Neuronal stem cell (in vitro differentiated cells): ENCODE measurements at regions not wholly inside any gene's neighbourhood (a gene's known extent, or its start where the extent isn't known, plus 50 kb on each side); places are given as distances from the start of the nearest gene placed in this dataset.
A peak's percentile ranks its signal among the peaks of the same experiment; 100 is the strongest.

Source experiments
- DNase-seq: peaks from one replicate; pipeline ENCODE4 v3.0.0-alpha.2; 2013; ENCODE audit warnings: low spot score
- H2AFZ ChIP-seq: one replicate; pipeline ENCODE4 v1.6.1; 2013; ENCODE audit warnings: mild to moderate bottlenecking, low read length, inconsistent platforms
- H2AK5ac ChIP-seq: 2 replicates; pipeline ENCODE4 v1.6.1; 2013; ENCODE audit warnings: low read depth, mild to moderate bottlenecking, inconsistent platforms, low read length, moderate library complexity, mixed read lengths
- H2BK120ac ChIP-seq: 2 replicates; pipeline ENCODE4 v1.6.1; 2013; ENCODE audit warnings: low read depth, mild to moderate bottlenecking, inconsistent platforms, low read length, moderate library complexity, mixed read lengths
- H2BK12ac ChIP-seq: one replicate; pipeline ENCODE4 v1.6.1; 2013; ENCODE audit warnings: low read length, inconsistent platforms
- H2BK15ac ChIP-seq: 2 replicates; pipeline ENCODE4 v1.6.1; 2013; ENCODE audit warnings: mild to moderate bottlenecking, low read length, inconsistent platforms, mixed read lengths
- H2BK5ac ChIP-seq: one replicate; pipeline ENCODE4 v1.6.1; 2013; ENCODE audit warnings: inconsistent platforms, mild to moderate bottlenecking, low read length, moderate library complexity
- H3K14ac ChIP-seq: one replicate; pipeline ENCODE4 v1.6.1; 2013; ENCODE audit warnings: low read length, inconsistent platforms
- H3K18ac ChIP-seq: 2 replicates; pipeline ENCODE4 v1.6.1; 2013; ENCODE audit warnings: low read length, inconsistent platforms
- H3K23ac ChIP-seq: 2 replicates; pipeline ENCODE4 v1.6.1; 2013; ENCODE audit warnings: low read depth, mild to moderate bottlenecking, mixed read lengths, low read length, inconsistent platforms; ENCODE audit not compliant: poor library complexity
- H3K27ac ChIP-seq: replicated peaks from 3 replicates; pipeline ENCODE4 v1.5.1; 2013; ENCODE audit warnings: low read length, inconsistent platforms
- H3K27me3 ChIP-seq, 3 experiments: 2 replicates each; pipeline ENCODE4 v1.6.1; 2013; ENCODE audit warnings: low read length in 3 of 3, mild to moderate bottlenecking in 2 of 3, inconsistent platforms in 1 of 3, low read depth in 1 of 3, mixed read lengths in 1 of 3, moderate library complexity in 1 of 3; ENCODE audit not compliant: control insufficient read depth in 3 of 3, insufficient read depth in 3 of 3
- H3K36me3 ChIP-seq, 2 donors: replicated peaks in 1 of 2; 2 replicates each; pipeline ENCODE4 v1.6.1; 2013; ENCODE audit warnings: low read length in 2 of 2; ENCODE audit not compliant: control insufficient read depth in 2 of 2, insufficient read depth in 2 of 2
- H3K4ac ChIP-seq: 2 replicates; pipeline ENCODE4 v1.6.1; 2013; ENCODE audit warnings: inconsistent platforms, mild to moderate bottlenecking, low read length, moderate library complexity
- H3K4me1 ChIP-seq, 2 donors: 1 replicate in 1 of 2; 2 replicates in 1 of 2; pipeline ENCODE4 v1.6.1; 2013; ENCODE audit warnings: low read length in 2 of 2, low read depth in 1 of 2; ENCODE audit not compliant: control insufficient read depth in 2 of 2, insufficient read depth in 1 of 2
- H3K4me2 ChIP-seq: one replicate; pipeline ENCODE4 v1.6.1; 2013; ENCODE audit warnings: mild to moderate bottlenecking, low read length, inconsistent platforms; ENCODE audit not compliant: insufficient read depth, poor library complexity, severe bottlenecking
- H3K4me3 ChIP-seq, 2 donors: 2 replicates each; pipeline ENCODE4 v1.5.1; 2013; ENCODE audit warnings: low read length in 2 of 2, mild to moderate bottlenecking in 2 of 2, inconsistent platforms in 1 of 2, moderate library complexity in 1 of 2
- H3K79me1 ChIP-seq: one replicate; pipeline ENCODE4 v1.6.1; 2013; ENCODE audit warnings: low read depth, mild to moderate bottlenecking, inconsistent platforms, low read length, moderate library complexity
- H3K9ac ChIP-seq: one replicate; pipeline ENCODE4 v1.6.1; 2013; ENCODE audit warnings: mild to moderate bottlenecking, low read depth, low read length, inconsistent platforms; ENCODE audit not compliant: poor library complexity
- H3K9me3 ChIP-seq, 2 donors: replicated peaks in 1 of 2; 2 replicates each; pipeline versions ENCODE3 to v1.6.1; 2013; ENCODE audit warnings: low read length in 2 of 2, mild to moderate bottlenecking in 2 of 2, inconsistent platforms in 1 of 2, low read depth in 1 of 2, mixed read lengths in 1 of 2, moderate library complexity in 1 of 2; ENCODE audit not compliant: control insufficient read depth in 2 of 2, insufficient read depth in 1 of 2
- H4K8ac ChIP-seq: one replicate; pipeline ENCODE4 v1.6.1; 2013; ENCODE audit warnings: low read depth, mild to moderate bottlenecking, inconsistent platforms, low read length, moderate library complexity
- H4K91ac ChIP-seq: one replicate; pipeline ENCODE4 v1.6.1; 2013; ENCODE audit warnings: low read length, low read depth, mild to moderate bottlenecking, inconsistent platforms; ENCODE audit not compliant: poor library complexity
- WGBS, 2 donors: extraction: QIAGEN DNeasy Blood & Tissue Kit; methylation state at CpG; one replicate each; pipeline ENCODE4 v1.1.7; 2013; ENCODE audit warnings: missing lambda C conversion rate in 2 of 2, mixed read lengths in 1 of 2; ENCODE audit not compliant: insufficient read length in 2 of 2, insufficient replicate concordance in 1 of 2; ENCODE audit errors: extremely low coverage in 2 of 2; 5-methylcytosine and 5-hydroxymethylcytosine counted together

- Histone ChIP-seq H3K14ac (no peak overlapping the region), H3K18ac (no peak overlapping the region), H2BK12ac (no peak overlapping the region), H3K4ac (no peak overlapping the region), H3K27me3 (no peaks in the 10 kb centered on the region), H3K36me3 (no peaks in the 10 kb centered on the region), H2AK5ac (no peak overlapping the region), H3K9ac (no peak overlapping the region), H3K4me3 (no peak overlapping the region), H2BK120ac (no peak overlapping the region), H3K9me3 (no peaks in the 10 kb centered on the region), H3K79me1 (no peaks in the 10 kb centered on the region), H2AFZ (peak overlapping the region; percentile 51), H2BK5ac (no peak overlapping the region), H3K27ac (no peak overlapping the region), H4K8ac (no peak overlapping the region), H2BK15ac (no peak overlapping the region), H4K91ac (no peak overlapping the region), H3K4me2 (no peak overlapping the region), H3K23ac (no peak overlapping the region), H3K4me1 (peaks cover 0 to 4% of the 10 kb centered on the region in 2 donors)
- no peak for DNase-seq
Measured at GRCh38 chr3:152611905-152612304, 223.0 kb upstream of the P2RY1 start.

GRCh38 chr3:152613851-152614250, 221.1 kb upstream of the P2RY1 start:
- Histone ChIP-seq H3K27ac (no peak overlapping the region), H2BK120ac (no peak overlapping the region), H3K36me3 (no peaks in the 10 kb centered on the region), H2AK5ac (no peak overlapping the region), H2BK15ac (no peak overlapping the region), H4K91ac (no peak overlapping the region), H4K8ac (no peak overlapping the region), H3K4me3 (no peak overlapping the region), H2BK12ac (no peak overlapping the region), H3K23ac (no peak overlapping the region), H3K27me3 (no peaks in the 10 kb centered on the region), H3K18ac (no peak overlapping the region), H3K79me1 (no peaks in the 10 kb centered on the region), H3K9ac (no peak overlapping the region), H3K14ac (no peak overlapping the region), H3K4me2 (no peak overlapping the region), H3K4me1 (peaks cover 3 to 5% of the 10 kb centered on the region in 2 donors), H2AFZ (no peak overlapping the region), H3K9me3 (no peaks in the 10 kb centered on the region), H2BK5ac (no peak overlapping the region), H3K4ac (no peak overlapping the region)
- WGBS, 2 donors, result no CpG with 5 or more reads among the region's 2 CpGs
- DNase-seq, result no peak

DNA sequence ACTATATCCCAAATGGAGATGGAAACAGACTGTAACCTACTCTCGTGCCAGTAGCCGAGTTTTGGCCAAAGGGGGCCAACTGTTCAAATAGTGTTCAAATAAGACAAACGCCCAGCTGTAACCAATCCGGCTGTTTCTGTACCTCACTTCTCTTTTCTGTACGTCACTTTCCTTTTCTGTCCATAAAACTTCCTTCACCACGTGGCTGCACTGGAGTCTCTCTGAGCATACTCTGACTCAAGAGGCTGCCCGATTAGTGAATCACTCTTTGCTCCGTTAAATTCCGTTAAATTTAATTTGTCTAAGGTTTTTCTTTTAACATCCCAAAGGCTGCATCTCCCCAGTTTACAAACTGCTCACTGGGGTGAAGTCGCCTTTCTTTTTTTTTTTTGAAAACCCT, 219.2 kb upstream of the P2RY1 start:
- no peak overlapping the region for H2AFZ ChIP-seq
- H3K4me3 ChIP-seq, result no peak overlapping the region
- peaks cover 2 to 5% of the 10 kb centered on the region in 2 donors for H3K4me1 ChIP-seq
- no peak overlapping the region for H3K18ac ChIP-seq
- no peak overlapping the region for H2BK12ac ChIP-seq
- no peaks in the 10 kb centered on the region for H3K9me3 ChIP-seq
- H3K4ac ChIP-seq, result no peak overlapping the region
- no peak overlapping the region for H4K8ac ChIP-seq
- no CpG with 5 or more reads among the region's 10 CpGs for WGBS, 2 donors
- no peak overlapping the region for H3K4me2 ChIP-seq
- H3K14ac ChIP-seq, result no peak overlapping the region
- no peak overlapping the region for H2BK5ac ChIP-seq
- no peak overlapping the region for H3K23ac ChIP-seq
- H3K36me3 ChIP-seq, result no peaks in the 10 kb centered on the region
- no peaks in the 10 kb centered on the region for H3K79me1 ChIP-seq
- no peak overlapping the region for H3K27ac ChIP-seq
- H3K27me3 ChIP-seq, result no peaks in the 10 kb centered on the region
- no peak for DNase-seq
- H3K9ac ChIP-seq, result no peak overlapping the region
- no peak overlapping the region for H4K91ac ChIP-seq
- no peak overlapping the region for H2BK15ac ChIP-seq
- H2AK5ac ChIP-seq, result no peak overlapping the region
- H2BK120ac ChIP-seq, result no peak overlapping the region

- no peak overlapping the region for H3K4ac ChIP-seq
- H3K14ac ChIP-seq, result no peak overlapping the region
- H2BK5ac ChIP-seq, result no peak overlapping the region
- no peak overlapping the region for H2BK120ac ChIP-seq
- no peaks in the 10 kb centered on the region for H3K36me3 ChIP-seq
- H2AK5ac ChIP-seq, result no peak overlapping the region
- H3K18ac ChIP-seq, result no peak overlapping the region
- H2AFZ ChIP-seq, result no peak overlapping the region
- H4K91ac ChIP-seq, result no peak overlapping the region
- H2BK15ac ChIP-seq, result no peak overlapping the region
- H3K4me1 ChIP-seq, result peaks cover 9 to 10% of the 10 kb centered on the region in 2 donors
- no peaks in the 10 kb centered on the region for H3K9me3 ChIP-seq
- H3K4me3 ChIP-seq, result no peak overlapping the region
- no peak for DNase-seq
- H3K9ac ChIP-seq, result no peak overlapping the region
- H3K27me3 ChIP-seq, result no peaks in the 10 kb centered on the region
- H3K23ac ChIP-seq, result no peak overlapping the region
- H3K4me2 ChIP-seq, result no peak overlapping the region
- no peak overlapping the region for H2BK12ac ChIP-seq
- H3K79me1 ChIP-seq, result no peaks in the 10 kb centered on the region
- no peak overlapping the region for H3K27ac ChIP-seq
- no peak overlapping the region for H4K8ac ChIP-seq
Measured at GRCh38 chr3:152617609-152618008, 217.3 kb upstream of the P2RY1 start.
